T-helper 1 cell treated with Interleukin-12 subunit alpha and Interleukin-12 subunit beta and Interleukin-4 antibody, amounts not matched to agents 30 ng/mL and 1 ng/mL, for 36 hours (primary cell): ENCODE measurements at regions not wholly inside any gene's neighbourhood (a gene's known extent, or its start where the extent isn't known, plus 50 kb on each side); places are given as distances from the start of the nearest gene placed in this dataset.
"Not testable (repeated sequence)": the region's sequence is repeated elsewhere in the genome, so short reads cannot be mapped to it uniquely, and the experiment has no call there.

ENCODE experiments used
- intact Hi-C: fragments of 100-400 bp; cut with micrococcal nuclease; formaldehyde crosslinking; loops from one replicate; pipeline ENCODE4 v1.15.1; 2024

- intact Hi-C loops = no loop called here
These were observed 334.9 kb downstream of the RMST start for GRCh38 chr12:97797473-97797872.

DNA sequence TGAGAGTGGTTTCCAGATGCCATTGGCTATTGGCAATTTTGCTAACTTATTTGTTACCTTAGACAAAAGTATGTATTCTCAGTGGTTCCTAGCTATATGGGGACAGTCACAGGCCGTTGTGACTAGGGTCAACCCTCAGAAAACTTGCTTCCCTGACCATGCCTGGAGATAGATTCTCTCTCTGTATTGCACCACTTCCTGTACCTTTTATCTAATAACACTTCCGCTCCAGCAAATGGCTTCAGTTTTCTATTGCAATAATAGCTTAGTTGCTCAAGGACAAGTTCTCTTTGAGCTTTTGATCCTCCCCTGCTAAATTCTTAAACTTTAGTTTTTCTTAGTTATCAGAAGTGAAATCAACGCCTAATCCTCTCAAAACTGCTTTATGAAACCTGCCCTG lies 338.0 kb downstream of the RMST start:
- intact Hi-C loops = no loop called here

DNA sequence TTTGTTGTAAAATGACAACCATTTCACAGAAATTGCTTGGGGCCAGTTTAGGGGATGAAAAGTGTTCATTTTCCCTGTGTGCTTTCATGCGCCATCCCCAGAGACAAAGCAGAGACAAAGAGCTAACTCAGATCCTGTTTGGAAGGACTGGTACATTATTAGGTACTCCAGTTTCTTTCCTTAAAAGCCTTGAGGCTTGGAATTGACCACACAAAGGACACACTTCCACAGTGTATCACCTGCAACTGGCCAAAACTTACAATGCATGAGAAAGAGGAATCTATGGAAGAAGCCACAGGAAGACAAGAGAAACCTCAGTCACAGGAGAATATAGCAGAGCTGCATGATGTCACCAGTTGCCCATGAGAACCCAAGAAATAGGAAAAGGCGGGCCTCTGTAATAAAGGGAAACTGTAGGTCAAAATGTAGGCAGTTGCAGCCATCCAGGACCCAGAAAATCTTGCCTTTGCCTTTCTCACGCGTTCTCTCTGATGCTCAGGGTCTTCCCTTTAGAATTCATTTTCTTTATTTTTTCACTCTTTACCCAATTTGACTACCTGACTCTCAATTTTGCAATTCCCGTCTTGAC lies 339.0 kb downstream of the RMST start:
- intact Hi-C loops = no loop called here

DNA sequence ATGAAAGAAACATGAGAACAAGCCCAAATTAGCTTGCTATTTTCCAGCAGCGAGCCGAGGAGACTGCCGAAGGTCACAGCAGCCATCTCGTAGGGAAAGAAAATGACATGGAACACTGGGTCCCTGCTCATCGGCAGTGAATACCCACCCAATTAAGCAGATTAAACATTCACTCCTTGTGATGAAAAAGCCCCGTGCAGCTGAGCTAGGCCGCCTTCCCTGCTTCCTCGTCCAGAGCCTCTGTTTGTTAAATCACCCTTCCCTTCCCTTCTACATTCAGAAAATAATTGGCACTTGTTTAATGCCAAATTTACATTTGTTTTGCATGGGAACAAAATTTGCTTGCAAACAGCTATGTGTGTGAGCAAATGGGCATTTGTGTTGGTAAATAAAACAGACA lies 342.5 kb downstream of the RMST start:
- intact Hi-C loops = no loop called here

- intact Hi-C loops = no loop called here
These were observed 350.7 kb downstream of the RMST start for GRCh38 chr12:97813301-97813700.

- intact Hi-C loops = no loop called here
These were observed 359.2 kb downstream of the RMST start for GRCh38 chr12:97821806-97822205.

GRCh38 chr12:97835541-97835940 lies 372.9 kb downstream of the RMST start:
- intact Hi-C loops = no loop called here

DNA sequence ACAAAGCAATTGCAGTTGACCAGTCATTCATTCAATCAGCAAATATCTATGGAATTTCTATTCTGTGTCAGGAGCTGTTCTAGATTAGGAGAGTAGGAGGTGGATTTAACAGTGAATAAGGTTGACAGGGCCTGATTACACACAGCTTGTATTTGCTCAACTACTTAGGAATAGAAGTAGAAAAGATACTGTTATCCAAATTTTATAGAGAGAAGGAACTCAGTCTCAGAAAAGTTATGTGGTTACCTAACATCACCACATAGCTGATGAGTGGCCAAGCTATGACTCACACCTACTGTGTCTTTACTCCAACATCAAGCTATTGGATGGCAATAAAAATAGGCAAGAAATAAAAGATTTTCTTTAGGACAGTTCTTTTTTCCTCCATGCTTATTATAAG lies 374.8 kb downstream of the RMST start:
- intact Hi-C loops = no loop called here

DNA sequence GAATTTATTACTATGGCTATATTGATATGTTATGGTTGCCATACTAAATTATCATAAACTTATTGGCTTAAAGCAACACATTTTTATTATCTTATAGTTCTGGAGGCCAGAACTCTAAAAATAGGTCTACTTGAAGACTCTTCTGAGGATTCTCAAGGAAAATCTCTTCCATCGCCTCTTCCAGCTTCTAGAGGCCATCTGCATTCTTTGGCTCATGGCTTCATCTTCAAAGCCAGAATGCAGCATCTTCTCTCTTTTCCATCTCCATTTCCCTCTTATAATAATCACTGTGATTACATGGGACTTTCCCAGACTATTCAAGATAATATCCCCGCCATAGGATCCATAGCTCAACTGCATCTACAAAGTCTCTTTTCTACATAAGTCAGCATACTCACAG lies 385.4 kb downstream of the RMST start:
- intact Hi-C loops = no loop called here

DNA sequence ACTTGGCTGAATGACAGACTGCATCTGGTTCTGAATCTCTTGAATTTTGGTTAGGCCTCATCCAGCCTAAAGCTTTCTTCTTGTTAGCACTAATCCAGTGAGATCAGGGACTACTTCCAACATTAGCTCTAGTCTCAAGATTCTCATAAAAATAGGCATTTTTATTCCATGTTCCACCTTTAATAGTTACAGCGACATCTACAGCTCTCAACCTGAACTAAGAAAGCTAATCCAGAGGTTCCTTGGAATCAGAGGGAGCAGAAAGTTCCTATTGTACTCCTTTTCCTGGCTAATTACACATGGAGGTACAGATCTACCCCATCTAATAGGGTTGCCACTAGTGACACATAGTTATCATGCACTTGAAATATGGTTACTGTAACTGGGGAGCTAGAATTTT lies 391.9 kb downstream of the RMST start:
- intact Hi-C loops = no loop called here

DNA sequence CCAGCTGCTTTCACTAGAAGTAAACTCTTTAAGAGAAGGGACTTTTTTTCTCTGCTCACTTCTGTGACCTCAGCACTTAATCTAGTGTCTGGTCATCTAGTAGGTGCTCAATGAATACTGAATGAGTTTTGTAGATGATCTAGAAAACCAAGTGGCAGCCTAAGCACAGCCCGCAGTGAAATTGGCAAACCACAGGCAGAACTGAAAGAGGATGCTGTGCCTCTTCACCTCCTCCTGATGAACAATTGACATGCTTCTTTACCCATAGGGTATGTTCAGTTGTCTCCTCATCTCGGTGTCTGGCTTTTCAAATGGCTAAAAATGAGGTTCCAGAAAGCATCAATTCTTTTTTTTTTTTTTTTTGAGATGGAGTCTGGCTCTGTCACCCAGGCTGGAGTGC lies 399.5 kb downstream of the RMST start:
- intact Hi-C loops = no loop called here

DNA sequence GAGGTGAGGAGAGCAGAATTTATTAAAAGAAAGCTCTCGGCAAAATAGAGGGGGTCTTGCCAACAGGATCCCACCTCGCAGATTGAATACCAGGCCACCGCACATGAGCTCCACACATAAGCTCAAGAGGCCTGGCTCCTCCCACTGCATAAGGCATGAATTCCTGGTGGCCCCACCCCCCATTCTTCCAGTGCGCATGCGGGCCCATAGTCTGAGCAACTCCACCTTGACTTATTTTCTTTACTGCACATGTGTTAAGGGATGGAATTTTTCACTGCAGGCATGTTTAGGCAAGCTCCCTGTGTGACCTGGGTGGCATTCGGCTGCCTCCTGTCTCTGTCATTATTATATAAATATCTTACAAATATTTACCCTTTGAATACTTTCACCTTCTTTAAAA lies 412.5 kb downstream of the RMST start:
- intact Hi-C loops = no loop called here

DNA sequence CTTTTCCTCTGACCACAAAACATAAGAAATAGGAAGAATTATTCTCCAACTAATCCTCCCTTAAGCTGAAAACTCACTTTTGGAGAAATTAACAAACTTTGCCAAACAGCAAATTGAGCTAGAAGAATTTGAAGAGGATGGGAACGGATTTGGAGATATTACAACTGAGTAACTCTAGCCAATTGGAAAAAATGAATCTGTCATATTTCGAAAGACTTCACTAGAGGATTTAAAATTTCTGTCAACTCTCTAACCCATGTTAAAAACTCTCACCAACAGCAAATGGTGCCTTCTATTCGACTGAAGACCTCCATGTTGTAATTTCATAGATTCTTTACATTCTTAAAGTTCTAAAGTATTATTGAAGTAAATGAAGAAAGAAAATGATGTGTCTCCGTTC lies 414.2 kb downstream of the RMST start:
- intact Hi-C loops = no loop called here

- intact Hi-C loops = no loop called here
These were observed 414.8 kb downstream of the RMST start for GRCh38 chr12:97877404-97877803.

DNA sequence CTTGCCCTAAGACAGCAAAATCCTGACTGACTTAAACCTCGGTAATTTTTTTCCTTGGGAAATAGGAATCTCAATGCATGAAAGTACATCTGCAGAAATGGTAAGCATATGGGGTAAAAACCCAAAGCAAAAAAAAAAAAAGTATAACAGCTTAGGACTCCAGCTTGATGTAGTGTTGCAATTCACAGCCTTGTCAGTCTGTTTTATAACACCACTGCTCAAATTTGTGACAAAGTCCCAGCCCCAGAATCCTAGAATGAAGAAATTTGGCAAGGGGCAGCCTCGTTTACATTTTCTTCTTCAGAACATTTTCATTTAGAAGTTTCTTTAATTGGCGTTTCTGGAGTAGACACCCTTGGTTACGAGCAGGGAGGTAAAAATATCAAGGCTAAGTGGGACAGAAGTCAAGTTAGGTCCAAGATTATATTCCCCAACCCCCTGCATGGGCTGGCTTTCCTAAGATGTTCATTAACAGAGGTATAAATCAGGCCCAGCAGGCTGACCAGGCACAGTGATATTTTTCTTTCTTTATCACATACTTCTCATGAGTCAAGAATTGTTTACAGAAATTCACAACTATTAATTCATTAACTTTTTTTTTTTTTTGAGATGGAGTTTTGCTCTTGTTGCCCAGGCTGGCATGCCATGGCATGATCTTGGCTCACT lies 424.0 kb downstream of the RMST start:
- intact Hi-C loops = no loop called here

DNA sequence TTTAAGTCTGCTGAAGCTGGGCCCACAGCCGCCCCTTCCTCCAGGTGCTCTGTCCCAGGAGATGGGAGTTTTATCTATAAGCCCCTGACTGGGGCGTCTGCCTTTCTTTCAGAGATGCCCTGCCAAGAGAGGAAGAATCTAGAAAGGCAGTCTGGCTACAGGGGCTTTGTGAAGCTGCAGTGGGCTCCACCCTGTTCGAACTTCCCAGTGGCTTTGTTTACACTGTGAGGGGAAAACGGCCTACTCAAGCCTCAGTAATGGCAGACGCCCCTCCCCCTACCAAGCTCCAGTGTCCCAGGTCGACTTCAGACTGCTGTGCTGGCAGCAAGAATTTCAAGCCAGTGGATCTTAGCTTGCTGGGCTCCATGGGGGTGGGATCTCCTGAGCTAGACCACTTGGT lies 435.3 kb downstream of the RMST start:
- intact Hi-C loops = not testable (repeated sequence)

DNA sequence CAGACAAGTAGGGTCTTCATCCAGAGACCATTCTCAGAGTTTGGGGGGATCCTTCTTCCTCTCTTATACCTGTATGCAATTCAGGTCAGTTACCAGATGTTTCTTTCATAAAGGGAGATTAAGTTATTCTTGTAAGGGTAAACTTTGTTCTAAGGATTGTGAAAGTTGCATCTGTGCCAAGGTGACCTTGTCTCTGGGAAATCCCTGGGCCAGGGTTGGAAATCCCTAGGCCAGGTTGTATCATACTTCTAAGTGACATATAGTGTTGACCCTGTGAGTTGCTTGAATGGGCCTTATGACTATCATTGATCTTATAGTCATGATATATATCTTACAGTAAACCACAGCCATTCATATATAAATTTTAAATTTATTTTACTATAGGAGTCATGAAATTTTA lies 436.9 kb downstream of the RMST start:
- intact Hi-C loops = no loop called here

- intact Hi-C loops = no loop called here
These were observed 437.4 kb downstream of the RMST start for GRCh38 chr12:97899956-97900355.

DNA sequence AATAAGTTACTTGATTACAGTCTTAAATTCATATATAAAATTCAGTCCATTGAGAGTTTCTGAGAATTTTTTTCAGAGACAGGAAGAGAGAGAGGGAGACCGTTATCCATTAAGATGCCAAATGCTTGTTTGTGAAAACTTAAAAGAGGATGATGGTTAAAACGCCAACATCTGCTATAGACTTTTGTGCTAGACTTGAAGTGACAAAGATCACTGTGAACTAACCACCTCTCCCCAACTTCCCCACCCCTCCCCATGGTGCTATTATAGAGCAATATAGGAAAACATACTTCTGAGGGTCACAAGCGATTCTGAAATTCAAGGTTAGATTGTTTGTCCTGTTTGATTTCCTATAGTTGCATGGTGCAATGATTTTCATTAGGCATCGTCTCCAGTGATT lies 440.8 kb downstream of the RMST start:
- intact Hi-C loops = no loop called here

DNA sequence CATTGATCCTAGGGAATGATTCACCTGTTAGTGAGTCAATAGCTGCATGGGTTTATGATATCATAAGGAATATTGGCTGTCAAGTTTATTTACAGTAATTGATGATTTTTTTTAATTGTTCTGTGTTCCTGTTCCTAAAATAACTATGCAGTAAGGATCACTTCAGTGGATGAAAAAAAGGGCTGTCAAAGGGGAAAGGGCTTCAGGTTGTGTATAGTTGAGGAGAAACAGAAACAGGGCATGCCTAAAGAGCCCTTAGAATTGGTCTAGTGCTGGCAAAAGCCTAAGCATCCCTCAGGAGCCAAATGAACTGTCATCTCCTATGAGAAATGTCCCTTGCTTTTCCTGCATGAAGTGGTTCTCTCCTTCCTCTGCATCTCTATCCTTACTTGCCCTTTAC lies 444.9 kb downstream of the RMST start:
- intact Hi-C loops = no loop called here

DNA sequence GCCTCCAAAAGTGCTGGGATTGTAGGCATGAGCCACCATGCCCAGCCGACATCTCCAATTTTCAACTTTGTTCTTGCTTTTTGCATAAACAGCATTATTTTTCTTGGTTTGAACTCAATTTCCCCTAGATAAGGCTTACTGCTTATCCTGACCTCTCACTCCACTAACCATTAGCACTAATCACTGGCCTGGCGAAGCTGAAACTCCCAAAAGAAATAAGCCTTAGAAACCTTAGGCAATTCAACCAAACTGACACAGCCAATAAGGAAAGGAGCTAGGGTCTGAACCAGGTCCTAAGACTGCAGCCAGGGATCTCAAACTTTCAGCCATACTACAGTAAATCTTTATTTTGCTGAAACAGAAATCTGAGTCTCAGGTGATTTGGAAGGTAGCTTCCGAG lies 448.0 kb downstream of the RMST start:
- intact Hi-C loops = no loop called here

DNA sequence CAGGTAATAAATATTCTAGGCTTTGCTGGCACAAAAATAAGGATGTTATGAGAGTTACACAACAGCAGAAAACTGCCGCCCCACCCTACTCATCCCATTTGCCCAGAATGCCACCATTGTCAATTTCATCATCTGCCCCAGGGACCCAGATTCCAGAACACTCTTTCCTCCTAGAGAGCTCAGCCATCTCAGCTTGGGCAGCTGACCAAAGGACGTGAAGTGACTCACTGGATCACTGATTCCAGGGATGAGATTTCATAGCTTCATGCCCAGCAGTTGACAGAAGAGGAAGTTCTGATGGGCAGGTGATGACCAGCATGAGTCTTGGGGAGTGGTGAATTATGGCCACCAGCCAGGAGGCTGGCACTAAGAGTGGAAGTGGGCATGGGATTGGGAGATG lies 450.3 kb downstream of the RMST start:
- intact Hi-C loops = no loop called here

GRCh38 chr12:97921979-97922722 lies 459.5 kb downstream of the RMST start:
- intact Hi-C loops = no loop called here
